Hematopoietic multipotent progenitor cell treated with erythropoietin and hydrocortisone succinate and interleukin-3 and kit ligand, for 17 days (in vitro differentiated cells): ENCODE measurements at regions not wholly inside any gene's neighbourhood (a gene's known extent, or its start where the extent isn't known, plus 50 kb on each side); places are given as distances from the start of the nearest gene placed in this dataset.

ENCODE experiments used
- DNase-seq: peaks from one replicate; pipeline ENCODE4 v3.0.0-alpha.2; 2015; ENCODE audit warnings: low spot score

- DNase-seq, result no peak
Observed at GRCh38 chr9:113787871-113788270, 88.2 kb upstream of the ZNF618 start.

GRCh38 chr9:113788616-113789330, 87.3 kb upstream of the ZNF618 start:
- DNase-seq, result no peak

GRCh38 chr9:113790093-113790492, 86.0 kb upstream of the ZNF618 start:
- DNase-seq, result no peak

- no peak for DNase-seq
Observed at GRCh38 chr9:113793558-113793957, 82.6 kb upstream of the ZNF618 start.

GRCh38 chr9:113794721-113795120, 81.4 kb upstream of the ZNF618 start:
- DNase-seq, result no peak

- DNase-seq, result no peak
Observed at GRCh38 chr9:113795811-113796392, 80.2 kb upstream of the ZNF618 start.

- DNase-seq, result no peak
Observed at GRCh38 chr9:113796646-113797426, 79.3 kb upstream of the ZNF618 start.

GRCh38 chr9:113798062-113799030, 77.8 kb upstream of the ZNF618 start:
- no peak for DNase-seq

- DNase-seq, result no peak
Observed at GRCh38 chr9:113800276-113800675, 75.8 kb upstream of the ZNF618 start.

- DNase-seq, result no peak
Observed at GRCh38 chr9:113803811-113804589, 72.1 kb upstream of the ZNF618 start.

- DNase-seq, result no peak
Observed at GRCh38 chr9:113805486-113806132, 70.5 kb upstream of the ZNF618 start.

- peak; percentile 53 for DNase-seq
Observed at GRCh38 chr9:113807173-113808061, 68.7 kb upstream of the ZNF618 start.

GRCh38 chr9:113808391-113809358, 67.4 kb upstream of the ZNF618 start:
- DNase-seq, result no peak

- DNase-seq, result no peak
Observed at GRCh38 chr9:113817171-113817570, 58.9 kb upstream of the ZNF618 start.

- no peak for DNase-seq
Observed at GRCh38 chr9:113818391-113818790, 57.7 kb upstream of the ZNF618 start.

- no peak for DNase-seq
Observed at GRCh38 chr9:113822315-113822714, 53.8 kb upstream of the ZNF618 start.

- DNase-seq, result no peak
Observed at GRCh38 chr9:113823421-113823820, 52.7 kb upstream of the ZNF618 start.
